HEK293 (cell line): ENCODE measurements at regions not wholly inside any gene's neighbourhood (a gene's known extent, or its start where the extent isn't known, plus 50 kb on each side); places are given as distances from the start of the nearest gene placed in this dataset.

Experiments
- CTCF ChIP-seq: fragments of 450-650 bp; formaldehyde crosslinking; IDR thresholded peaks from 2 replicates; pipeline ENCODE4 v1.5.1; 2016; ENCODE audit warnings: missing biosample characterization, missing genetic modification characterization
- TCF7L2 ChIP-seq: IDR thresholded peaks from 2 replicates; pipeline ENCODE4 v1.6.1; 2011; ENCODE audit warnings: low read depth, mild to moderate bottlenecking, inconsistent platforms, low read length, moderate library complexity, borderline replicate concordance
- ZNF274 ChIP-seq, 2 experiments: fragments of 200-500 bp in 1 of 2; fragments of 450-650 bp in 1 of 2; sonication (Bioruptor generic) in 1 of 2; formaldehyde crosslinking in 1 of 2; IDR thresholded peaks; 2 replicates each; pipeline versions ENCODE4 v1.5.1 to v1.6.1; 2014 to 2016; ENCODE audit warnings: borderline replicate concordance in 1 of 2, inconsistent platforms in 1 of 2, low read length in 1 of 2, missing biosample characterization in 1 of 2, missing genetic modification characterization in 1 of 2
- ZNF404 ChIP-seq: fragments of 450-650 bp; formaldehyde crosslinking; IDR thresholded peaks from 2 replicates; pipeline ENCODE4 v1.5.1; 2017; ENCODE audit warnings: missing biosample characterization, missing genetic modification characterization

GRCh38 chr1:213385806-213386324, 334.8 kb downstream of the RPS6KC1 start:
- TF ChIP-seq CTCF (tag by site-specific recombination), result no peak
- TF ChIP-seq ZNF274 (IDR thresholded peaks at IDR 0.05; ENCODE audit: low read length), result no peak
- TF ChIP-seq ZNF274 (tag by site-specific recombination; IDR thresholded peaks at IDR 0.05; ENCODE audit: borderline replicate concordance), result no peak
- no peak for TF ChIP-seq ZNF404 (tag by site-specific recombination)
- TF ChIP-seq TCF7L2, result no peak
